22Rv1 (cell line): ENCODE measurements at regions not wholly inside any gene's neighbourhood (a gene's known extent, or its start where the extent isn't known, plus 50 kb on each side); places are given as distances from the start of the nearest gene placed in this dataset.

Source experiments
- H3K27ac ChIP-seq: fragments of 450-650 bp; 2 replicates; pipeline ENCODE4 v1.5.1; 2017
- CTCF ChIP-seq: fragments of 450-650 bp; IDR thresholded peaks from 2 replicates; pipeline ENCODE4 v1.5.1; 2017; ENCODE audit warnings: mild to moderate bottlenecking
- ZFX ChIP-seq: fragments of 450-650 bp; IDR thresholded peaks from 2 replicates; pipeline ENCODE4 v1.6.1; 2017; ENCODE audit warnings: antibody characterized with exemption, borderline replicate concordance

- TF ChIP-seq CTCF (no peak), ZFX (no peak)
- H3K27ac ChIP-seq = no peak overlapping the region
Observed at GRCh38 chr13:30039511-30039911, 189.1 kb upstream of the UBL3 start.

- no peak overlapping the region for H3K27ac ChIP-seq
- TF ChIP-seq CTCF (no peak), ZFX (no peak)
Observed at GRCh38 chr13:30038884-30039283, 188.5 kb upstream of the UBL3 start.

- no peak overlapping the region for H3K27ac ChIP-seq
- TF ChIP-seq ZFX (no peak), CTCF (no peak)
Observed at GRCh38 chr13:30037766-30038165, 187.3 kb upstream of the UBL3 start.

GRCh38 chr13:30037306-30037705, 186.9 kb upstream of the UBL3 start:
- H3K27ac ChIP-seq = no peak overlapping the region
- TF ChIP-seq ZFX = no peak
- TF ChIP-seq CTCF = no peak

GRCh38 chr13:30034458-30034795, 184.0 kb upstream of the UBL3 start:
- no peak overlapping the region for H3K27ac ChIP-seq
- TF ChIP-seq CTCF = no peak
- TF ChIP-seq ZFX = no peak

GRCh38 chr13:30033681-30034457, 183.5 kb upstream of the UBL3 start:
- H3K27ac ChIP-seq = no peak overlapping the region
- TF ChIP-seq CTCF (no peak), ZFX (no peak)

GRCh38 chr13:30032263-30032662, 181.8 kb upstream of the UBL3 start:
- TF ChIP-seq CTCF (no peak), ZFX (no peak)
- H3K27ac ChIP-seq = no peak overlapping the region
